ENCODE measurements at regions not wholly inside any gene's neighbourhood (a gene's known extent, or its start where the extent isn't known, plus 50 kb on each side); places are given as distances from the start of the nearest gene placed in this dataset.

GRCh38 chr3:30553641-30554316 is 52.6 kb upstream of the TGFBR2 start:
- DNase-seq (ENCODE audit: low spot score): no peak

GRCh38 chr3:30554317-30554690 is 52.1 kb upstream of the TGFBR2 start:
- no peak for DNase-seq (ENCODE audit: low spot score)

- DNase-seq (ENCODE audit: low spot score): no peak
Observed at GRCh38 chr3:30555968-30556367, 50.4 kb upstream of the TGFBR2 start.

Data from globus pallidus (tissue), 1 donor.